Activated T-cell treated with anti-CD3 and anti-CD28 coated beads, Interleukin-2, amount 50 U/mL, for 24 hours (primary cell): ENCODE measurements at regions not wholly inside any gene's neighbourhood (a gene's known extent, or its start where the extent isn't known, plus 50 kb on each side); places are given as distances from the start of the nearest gene placed in this dataset.
"Not testable (repeated sequence)": the region's sequence is repeated elsewhere in the genome, so short reads cannot be mapped to it uniquely, and the experiment has no call there.

Source experiments
- DNase-seq: peaks from one replicate; pipeline ENCODE4 v3.0.0-alpha.2; 2020
- H3K27ac Mint-ChIP-seq: 2 replicates; pipeline ENCODE4 v1.8.0; 2020; ENCODE audit warnings: mild to moderate bottlenecking, mixed read lengths
- H3K27me3 Mint-ChIP-seq: 2 replicates; pipeline ENCODE4 v1.8.0; 2020; ENCODE audit warnings: mixed read lengths
- H3K36me3 Mint-ChIP-seq: 2 replicates; pipeline ENCODE4 v1.8.0; 2020; ENCODE audit warnings: low read depth, mixed read lengths
- H3K4me1 Mint-ChIP-seq: 2 replicates; pipeline ENCODE4 v1.8.0; 2020; ENCODE audit warnings: low read depth, mixed read lengths
- H3K4me3 Mint-ChIP-seq: 2 replicates; pipeline ENCODE4 v1.8.0; 2020; ENCODE audit warnings: mild to moderate bottlenecking, moderate library complexity, mixed read lengths
- H3K9me3 Mint-ChIP-seq: 2 replicates; pipeline ENCODE4 v1.8.0; 2020; ENCODE audit warnings: mixed read lengths

DNA sequence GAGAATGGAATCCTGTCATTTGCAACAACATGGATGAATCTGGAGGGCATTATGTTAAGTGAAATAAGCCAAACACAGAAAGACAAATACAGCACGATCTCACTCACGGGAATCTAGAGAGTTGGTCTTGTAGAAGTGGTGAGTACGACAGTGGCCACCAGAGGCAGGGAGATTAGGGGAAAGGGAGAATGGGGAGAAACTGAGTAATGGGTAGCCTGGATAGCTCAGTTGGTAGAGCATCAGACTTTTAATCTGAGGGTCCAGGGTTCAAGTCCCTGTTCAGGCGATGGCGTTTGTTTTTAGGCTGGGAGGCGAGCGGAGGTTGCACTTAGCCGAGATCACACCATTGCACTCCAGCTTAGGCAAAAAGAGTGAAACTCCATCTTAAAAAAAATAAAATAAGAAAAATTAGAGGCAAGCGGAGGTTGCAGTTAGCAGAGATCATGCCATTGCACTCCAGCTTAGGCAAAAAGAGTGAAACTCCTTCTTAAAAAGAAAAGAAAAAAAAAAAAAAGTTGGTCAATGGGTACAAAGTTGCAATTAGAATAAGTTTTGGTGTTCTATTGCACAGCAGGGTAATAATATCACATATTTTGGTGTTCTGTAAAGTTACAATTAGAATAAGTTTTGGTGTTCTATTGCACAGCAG lies 95.7 kb upstream of the UBASH3B start:
- H3K36me3 Mint-ChIP-seq: no peaks in the 10 kb centered on the region
- DNase-seq: no peak
- H3K4me1 Mint-ChIP-seq: no peaks in the 10 kb centered on the region
- no peaks in the 10 kb centered on the region for H3K9me3 Mint-ChIP-seq
- H3K27ac Mint-ChIP-seq: no peak overlapping the region
- no peak overlapping the region for H3K4me3 Mint-ChIP-seq
- H3K27me3 Mint-ChIP-seq: peaks cover 36% of the 10 kb centered on the region

DNA sequence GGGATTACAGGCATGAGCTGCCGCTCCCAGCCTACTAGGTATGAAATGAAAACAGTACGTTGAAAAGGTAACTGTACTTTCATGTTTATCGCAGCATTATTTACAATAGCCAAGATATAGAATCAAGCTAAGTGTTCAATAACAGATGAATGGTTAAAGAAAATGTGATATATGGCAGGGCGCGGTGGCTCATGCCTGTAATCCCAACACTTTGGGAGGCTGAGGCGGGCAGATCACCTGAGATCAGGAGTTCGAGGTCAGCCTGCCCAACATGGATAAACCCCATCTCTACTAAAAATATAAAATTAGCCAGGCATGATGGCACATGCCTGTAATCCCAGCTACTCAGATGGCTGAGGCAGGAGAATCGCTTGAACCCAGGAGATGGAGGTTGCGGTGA lies 96.3 kb upstream of the UBASH3B start:
- not testable (repeated sequence) for H3K9me3 Mint-ChIP-seq, H3K27ac Mint-ChIP-seq, H3K4me1 Mint-ChIP-seq, DNase-seq, H3K36me3 Mint-ChIP-seq, H3K4me3 Mint-ChIP-seq
- H3K27me3 Mint-ChIP-seq: peaks cover 34% of the 10 kb centered on the region

DNA sequence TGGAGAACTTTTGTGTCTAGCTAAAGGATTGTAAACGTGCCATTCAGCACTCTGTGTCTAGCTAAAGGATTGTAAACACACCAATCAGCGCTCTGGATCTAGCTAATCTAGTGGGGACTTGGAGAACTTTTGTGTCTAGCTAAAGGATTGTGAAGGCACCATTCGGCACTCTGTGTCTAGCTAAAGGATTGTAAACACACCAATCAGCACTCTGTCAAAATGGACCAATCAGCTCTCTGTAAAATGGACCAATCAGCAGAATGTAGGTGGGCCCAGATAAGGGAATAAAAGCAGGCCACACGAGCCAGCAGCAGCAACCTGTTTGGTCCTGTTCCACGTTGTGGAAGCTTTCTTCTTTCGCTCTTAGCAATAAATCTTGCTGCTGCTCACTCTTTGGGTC lies 98.4 kb upstream of the UBASH3B start:
- not testable (repeated sequence) for H3K27ac Mint-ChIP-seq, H3K36me3 Mint-ChIP-seq, H3K9me3 Mint-ChIP-seq, H3K4me3 Mint-ChIP-seq, H3K4me1 Mint-ChIP-seq, DNase-seq
- H3K27me3 Mint-ChIP-seq: peaks cover 21% of the 10 kb centered on the region

DNA sequence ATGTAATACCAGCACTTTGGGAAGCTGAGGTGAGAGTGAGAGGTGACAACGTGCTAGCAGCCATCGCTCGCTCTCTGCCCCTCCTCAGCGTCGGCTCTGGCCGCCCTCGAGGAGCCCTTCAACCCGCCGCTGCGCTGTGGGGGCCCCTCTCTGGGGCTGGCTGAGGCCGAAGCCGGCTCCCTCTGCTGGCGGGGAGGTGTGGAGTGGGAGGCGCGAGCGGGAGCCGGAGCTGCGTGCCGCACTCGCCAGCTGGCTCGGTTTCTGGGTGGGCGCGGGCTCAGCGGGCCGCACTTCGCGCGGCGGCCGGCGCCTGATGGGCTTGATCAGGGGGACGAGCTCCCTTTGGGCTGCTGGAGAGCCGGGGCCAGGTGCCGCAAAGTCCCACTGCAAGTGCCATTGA lies 98.9 kb upstream of the UBASH3B start:
- Mint-ChIP-seq H3K27me3 (peaks cover 20% of the 10 kb centered on the region), H3K4me3 (no peak overlapping the region), H3K9me3 (no peaks in the 10 kb centered on the region), H3K27ac (no peak overlapping the region), H3K4me1 (no peaks in the 10 kb centered on the region), H3K36me3 (no peaks in the 10 kb centered on the region)
- peak; percentile 49 for DNase-seq

DNA sequence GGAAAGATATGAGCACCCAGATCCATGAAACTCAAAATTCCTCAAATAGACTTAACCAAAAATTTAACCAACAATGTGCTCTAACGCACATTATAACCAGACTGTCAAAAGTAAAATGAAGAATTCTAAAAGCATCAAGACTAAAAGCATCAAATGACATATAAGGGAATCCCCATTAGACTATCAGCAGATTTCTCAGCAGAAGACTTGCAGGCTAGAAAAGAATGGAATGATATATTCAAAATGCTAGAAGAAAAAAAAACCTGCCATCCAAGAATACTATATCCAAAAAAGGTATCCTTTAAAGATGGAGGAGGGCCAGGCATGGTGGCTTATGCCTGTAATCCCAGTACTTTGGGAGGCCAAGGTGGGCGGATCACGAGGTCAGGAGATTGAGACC lies 117.5 kb upstream of the UBASH3B start:
- H3K27me3 Mint-ChIP-seq: peaks cover 3% of the 10 kb centered on the region
- no peak for DNase-seq
- no peaks in the 10 kb centered on the region for H3K4me1 Mint-ChIP-seq
- H3K4me3 Mint-ChIP-seq: no peak overlapping the region
- H3K9me3 Mint-ChIP-seq: peaks cover 27% of the 10 kb centered on the region
- no peak overlapping the region for H3K27ac Mint-ChIP-seq
- H3K36me3 Mint-ChIP-seq: no peaks in the 10 kb centered on the region

DNA sequence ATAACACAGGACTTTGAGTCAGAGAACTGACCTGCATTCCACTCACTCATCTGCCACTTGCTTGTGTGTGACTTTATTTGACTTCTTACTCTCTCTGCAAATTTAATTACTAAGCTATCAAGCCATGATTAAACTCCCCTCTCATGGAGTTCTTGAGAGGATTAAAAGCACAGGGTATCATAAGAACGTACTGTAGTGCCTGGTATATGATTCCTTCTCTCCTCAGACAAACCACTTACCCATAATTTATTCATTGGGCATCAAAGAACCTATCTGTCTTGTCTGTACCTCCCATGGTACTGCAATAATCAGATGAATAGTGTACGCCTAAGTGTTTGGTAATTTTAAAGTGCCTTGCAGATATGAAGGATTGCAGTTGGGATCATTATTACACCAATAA lies 130.6 kb upstream of the UBASH3B start:
- H3K9me3 Mint-ChIP-seq: no peaks in the 10 kb centered on the region
- no peaks in the 10 kb centered on the region for H3K4me1 Mint-ChIP-seq
- no peaks in the 10 kb centered on the region for H3K36me3 Mint-ChIP-seq
- H3K27ac Mint-ChIP-seq: no peak overlapping the region
- H3K27me3 Mint-ChIP-seq: peaks cover 29% of the 10 kb centered on the region
- H3K4me3 Mint-ChIP-seq: no peak overlapping the region
- no peak for DNase-seq

DNA sequence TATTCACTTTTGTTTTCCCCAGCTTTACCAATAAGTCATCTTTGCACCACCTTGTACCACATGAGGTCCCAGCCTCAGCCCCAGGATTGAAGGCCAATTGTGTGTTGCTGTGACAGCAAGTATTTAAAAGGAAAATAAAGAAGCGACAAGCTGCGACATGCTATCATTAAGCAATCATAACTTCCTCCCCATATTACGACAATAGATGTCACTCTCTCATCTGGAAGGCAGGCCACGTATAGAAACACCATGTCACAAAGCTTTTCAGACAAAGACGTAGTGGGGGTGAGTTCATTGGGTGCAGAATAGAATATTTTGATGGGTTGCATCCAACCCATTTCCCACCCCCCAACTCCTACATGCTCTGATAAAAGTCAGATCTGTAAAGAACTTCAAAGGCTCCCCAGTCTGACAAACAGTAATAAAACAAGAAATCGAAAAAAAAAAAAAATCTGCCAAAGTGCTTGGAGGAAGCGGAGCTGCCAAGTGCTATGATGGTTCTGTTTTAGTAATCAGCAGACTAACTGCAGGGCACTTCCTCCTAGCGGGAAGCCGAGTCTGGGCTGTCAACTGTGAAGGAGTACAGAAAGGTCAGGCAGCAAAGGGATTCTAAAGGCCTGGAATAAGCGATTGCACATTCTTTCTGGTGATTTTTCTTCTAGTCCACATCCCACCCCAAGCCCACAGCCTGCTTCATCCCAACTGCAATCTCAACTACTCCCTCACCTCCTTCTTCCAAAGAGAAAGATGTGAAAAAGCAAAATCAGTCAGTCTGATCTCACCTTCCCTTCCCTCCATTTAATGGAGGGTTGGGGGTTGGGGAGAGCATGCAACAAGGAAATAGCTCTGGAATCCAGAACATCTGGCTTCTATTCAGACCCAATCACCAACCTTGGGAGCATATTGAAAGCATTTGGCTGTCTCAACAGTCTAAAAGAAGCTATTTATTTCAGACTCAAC lies 131.4 kb upstream of the UBASH3B start:
- no peak for DNase-seq
- H3K27ac Mint-ChIP-seq: no peak overlapping the region
- no peak overlapping the region for H3K4me3 Mint-ChIP-seq
- H3K4me1 Mint-ChIP-seq: no peaks in the 10 kb centered on the region
- H3K27me3 Mint-ChIP-seq: peaks cover 28% of the 10 kb centered on the region
- no peaks in the 10 kb centered on the region for H3K9me3 Mint-ChIP-seq
- no peaks in the 10 kb centered on the region for H3K36me3 Mint-ChIP-seq

DNA sequence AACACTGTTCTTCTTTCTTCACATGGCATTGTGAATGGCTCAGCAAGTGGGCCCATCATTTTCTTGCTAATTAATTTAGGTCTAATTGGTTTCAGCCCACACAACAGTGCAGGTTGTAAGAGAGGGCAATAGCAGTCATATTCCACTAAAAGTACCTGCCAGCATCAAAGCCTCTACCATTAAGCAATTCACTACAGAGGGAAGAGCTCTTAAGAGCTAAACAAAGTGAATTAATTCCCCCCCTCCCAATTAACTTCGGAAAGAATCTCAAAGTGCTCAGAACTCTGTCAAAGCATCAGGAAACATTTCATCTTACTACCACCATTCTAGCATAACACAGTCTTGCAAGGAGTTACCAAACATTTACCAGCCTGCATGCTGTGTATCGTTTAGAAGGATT lies 133.9 kb upstream of the UBASH3B start:
- Mint-ChIP-seq H3K36me3 (no peaks in the 10 kb centered on the region), H3K9me3 (no peaks in the 10 kb centered on the region), H3K27ac (no peak overlapping the region), H3K4me1 (no peaks in the 10 kb centered on the region), H3K27me3 (peaks cover 20% of the 10 kb centered on the region), H3K4me3 (no peak overlapping the region)
- DNase-seq: no peak

DNA sequence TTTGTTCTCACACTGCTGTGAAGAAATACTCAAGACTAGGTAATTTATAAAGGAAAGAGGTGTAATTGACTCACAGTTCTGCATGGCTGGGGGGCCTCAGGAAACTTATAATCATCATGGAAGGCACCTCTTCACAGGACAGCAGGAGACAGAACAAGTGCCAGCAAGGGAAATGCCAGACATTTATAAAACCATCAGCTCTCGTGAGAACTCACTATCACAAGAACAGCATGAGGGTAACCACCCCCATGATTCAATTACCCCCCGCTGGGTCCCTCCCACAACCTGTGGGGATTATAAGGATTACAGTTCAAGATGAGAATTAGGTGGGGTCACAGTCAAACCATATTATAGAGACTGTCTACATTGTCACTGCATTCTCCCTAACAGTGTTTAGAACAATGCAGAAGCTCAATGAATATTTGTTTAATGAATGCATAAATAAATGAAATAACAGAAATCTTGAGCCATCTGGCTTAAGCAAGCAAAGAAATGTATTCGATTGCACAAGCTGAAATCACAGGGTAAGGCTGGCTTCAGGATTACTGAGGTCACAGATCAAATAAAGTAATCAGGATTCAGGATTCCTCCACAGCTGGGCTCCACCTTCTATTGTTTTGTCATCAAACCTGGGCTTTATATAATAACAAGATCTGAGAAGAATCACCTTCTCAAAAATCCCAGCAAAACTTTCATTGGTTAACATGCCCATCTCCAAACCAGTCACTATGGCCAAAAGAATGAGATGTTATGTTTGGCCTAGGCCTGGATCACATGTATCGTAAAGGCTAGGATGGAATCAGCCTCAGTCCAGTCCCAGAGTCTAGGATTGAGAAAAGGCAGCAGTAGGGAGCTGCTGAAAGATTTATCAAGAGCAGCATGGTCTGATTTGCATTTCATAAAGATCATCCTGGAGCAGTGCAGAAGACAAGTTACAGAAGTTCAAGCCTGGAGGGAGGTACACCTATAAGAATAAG lies 137.8 kb upstream of the UBASH3B start:
- Mint-ChIP-seq H3K4me1 (no peaks in the 10 kb centered on the region), H3K27ac (no peak overlapping the region), H3K36me3 (no peaks in the 10 kb centered on the region), H3K27me3 (peaks cover 6% of the 10 kb centered on the region), H3K4me3 (no peak overlapping the region), H3K9me3 (no peaks in the 10 kb centered on the region)
- DNase-seq: no peak

DNA sequence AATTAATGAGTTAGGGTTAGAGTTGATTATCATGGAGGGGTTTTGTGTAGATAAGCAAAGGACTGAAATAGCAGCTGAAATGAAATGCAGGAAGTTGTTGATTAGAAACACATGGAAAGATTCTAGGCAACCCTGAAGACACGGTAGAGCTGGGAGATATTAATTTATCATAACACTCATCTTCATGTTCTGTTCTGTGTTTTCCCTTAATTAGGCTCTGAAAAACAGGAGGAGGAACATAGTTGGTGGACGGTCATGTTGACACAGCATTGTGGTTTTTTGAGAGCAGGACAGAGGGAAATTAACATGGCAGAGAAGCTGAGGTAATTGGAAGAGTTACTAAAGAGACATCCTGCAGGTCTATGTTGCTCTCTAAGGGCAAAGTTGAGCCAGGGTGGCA lies 138.8 kb upstream of the UBASH3B start:
- Mint-ChIP-seq H3K36me3 (no peaks in the 10 kb centered on the region), H3K9me3 (no peaks in the 10 kb centered on the region), H3K4me3 (no peak overlapping the region), H3K27me3 (peaks cover 6% of the 10 kb centered on the region), H3K4me1 (no peaks in the 10 kb centered on the region), H3K27ac (no peak overlapping the region)
- DNase-seq: no peak

DNA sequence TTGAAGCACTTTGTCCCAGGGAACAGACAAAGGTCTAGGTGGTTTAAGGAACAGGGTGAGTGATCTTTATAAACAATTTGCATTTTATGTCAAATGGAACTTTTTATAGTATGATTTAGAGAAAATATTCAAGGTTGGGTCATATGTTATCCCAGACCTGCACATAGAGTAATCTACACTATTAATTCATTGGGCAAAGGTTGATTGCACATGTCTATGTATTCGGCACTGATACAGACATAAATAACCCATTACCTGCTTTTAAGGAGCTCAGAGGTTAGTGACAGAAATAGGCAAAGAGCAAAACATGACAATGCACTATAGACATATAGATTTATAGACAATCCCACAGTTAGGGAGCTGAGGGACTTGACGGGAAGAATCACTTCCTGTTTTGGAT lies 141.5 kb upstream of the UBASH3B start:
- H3K4me3 Mint-ChIP-seq: no peak overlapping the region
- H3K9me3 Mint-ChIP-seq: no peaks in the 10 kb centered on the region
- no peak overlapping the region for H3K27ac Mint-ChIP-seq
- no peaks in the 10 kb centered on the region for H3K4me1 Mint-ChIP-seq
- peaks cover 14% of the 10 kb centered on the region for H3K27me3 Mint-ChIP-seq
- no peak for DNase-seq
- no peaks in the 10 kb centered on the region for H3K36me3 Mint-ChIP-seq

DNA sequence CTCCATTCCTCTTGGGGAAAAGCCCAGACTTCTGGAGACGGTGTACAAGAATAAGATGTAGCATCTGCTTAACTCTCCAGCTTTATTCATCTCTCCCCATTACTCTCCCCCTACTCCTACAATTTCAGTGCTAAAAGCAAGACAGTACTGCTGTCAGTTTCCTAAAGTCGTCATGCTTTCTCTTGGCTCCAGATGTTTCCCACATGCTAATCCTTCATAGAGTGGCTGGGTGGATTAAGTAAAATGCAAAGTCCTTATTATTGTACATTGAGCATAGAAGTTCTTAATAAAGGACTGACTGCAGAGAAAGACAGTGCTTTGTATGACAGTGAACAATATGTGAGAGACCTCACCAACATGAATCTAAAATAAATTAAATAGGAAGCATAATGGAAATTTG lies 142.2 kb upstream of the UBASH3B start:
- Mint-ChIP-seq H3K27ac (no peak overlapping the region), H3K27me3 (peaks cover 11% of the 10 kb centered on the region)

DNA sequence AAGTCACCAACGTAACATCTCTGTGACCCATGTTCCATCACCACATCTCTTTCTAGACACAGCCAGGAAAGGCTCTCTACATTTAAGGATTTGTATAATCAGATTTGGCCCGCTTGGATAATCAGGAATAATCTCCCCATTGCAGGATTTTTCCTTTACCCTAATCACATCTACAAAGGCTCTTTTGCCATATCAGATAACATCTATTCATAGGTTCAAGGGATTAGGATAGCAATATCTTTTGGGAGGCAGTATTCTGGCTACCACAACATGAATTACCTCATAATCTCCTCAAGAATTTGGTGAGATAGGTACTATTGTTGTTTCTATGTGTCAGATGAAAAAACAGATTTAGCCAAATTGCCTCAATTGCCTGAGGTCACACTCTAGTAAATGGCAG lies 142.8 kb upstream of the UBASH3B start:
- Mint-ChIP-seq H3K4me3 (no peak overlapping the region), H3K9me3 (no peaks in the 10 kb centered on the region), H3K27me3 (peaks cover 9% of the 10 kb centered on the region), H3K27ac (no peak overlapping the region), H3K36me3 (no peaks in the 10 kb centered on the region), H3K4me1 (no peaks in the 10 kb centered on the region)
- DNase-seq: no peak

More for the DNA sequence above, 142.2 kb upstream of the UBASH3B start:
- no peaks in the 10 kb centered on the region for H3K4me1 Mint-ChIP-seq
- no peak for DNase-seq
- no peaks in the 10 kb centered on the region for H3K36me3 Mint-ChIP-seq
- no peak overlapping the region for H3K4me3 Mint-ChIP-seq
- H3K9me3 Mint-ChIP-seq: no peaks in the 10 kb centered on the region

DNA sequence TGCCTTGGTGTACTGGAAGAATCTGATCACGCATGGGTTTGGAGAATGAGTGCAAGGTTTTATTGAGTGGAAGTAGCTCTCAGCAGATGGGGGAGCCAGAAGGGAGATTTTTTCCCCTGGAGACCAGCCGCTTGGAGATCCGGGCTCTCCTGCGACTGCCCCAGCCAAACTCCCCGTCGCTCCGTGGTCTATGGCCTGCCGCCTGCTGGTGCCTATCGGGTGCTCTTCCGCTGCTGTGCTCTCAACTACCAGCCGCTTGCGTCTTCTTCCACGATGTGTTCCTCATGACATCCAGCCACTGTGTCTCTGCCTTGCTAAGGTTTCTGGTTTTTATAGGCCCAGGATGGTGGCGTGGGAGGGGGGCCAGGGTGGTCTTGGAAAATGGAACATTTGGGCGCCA lies 145.6 kb upstream of the UBASH3B start:
- no peak for DNase-seq

More for the DNA sequence above, 145.6 kb upstream of the UBASH3B start:
- no peak overlapping the region for H3K4me3 Mint-ChIP-seq
- H3K27me3 Mint-ChIP-seq: peaks cover 26% of the 10 kb centered on the region
- H3K27ac Mint-ChIP-seq: no peak overlapping the region
- H3K4me1 Mint-ChIP-seq: no peaks in the 10 kb centered on the region
- no peaks in the 10 kb centered on the region for H3K36me3 Mint-ChIP-seq
- H3K9me3 Mint-ChIP-seq: no peaks in the 10 kb centered on the region
